Lung (tissue), 11 donors: ENCODE measurements at regions not wholly inside any gene's neighbourhood (a gene's known extent, or its start where the extent isn't known, plus 50 kb on each side); places are given as distances from the start of the nearest gene placed in this dataset.

Experiments used
- ATAC-seq: fragments of 200-7000 bp; cut with Tn5 transposase; one replicate; pipeline ENCODE4 v1.9.1; 2020; ENCODE audit warnings: moderate number of reproducible peaks; ENCODE audit not compliant: insufficient read depth, low FRiP score
- DNase-seq, 3 donors: peaks; one replicate each; pipeline ENCODE4 v3.0.0-alpha.2; 2013 to 2017
- H3K27ac ChIP-seq, 2 donors: one replicate each; pipeline ENCODE4 v1.5.1; 2013; ENCODE audit warnings: mild to moderate bottlenecking in 2 of 2, moderate library complexity in 2 of 2, control low read depth in 1 of 2, inconsistent platforms in 1 of 2, low read depth in 1 of 2, low read length in 1 of 2
- H3K27me3 ChIP-seq, 3 donors: one replicate each; pipeline ENCODE4 v1.5.1; 2013; ENCODE audit warnings: low read length in 2 of 3; ENCODE audit not compliant: control insufficient read depth in 3 of 3, insufficient read depth in 3 of 3
- H3K36me3 ChIP-seq, 4 donors: one replicate each; pipeline ENCODE4 v1.5.1; 2013; ENCODE audit warnings: low read length in 4 of 4, mild to moderate bottlenecking in 1 of 4, moderate library complexity in 1 of 4; ENCODE audit not compliant: control insufficient read depth in 4 of 4, insufficient read depth in 4 of 4
- H3K4me1 ChIP-seq, 5 donors: one replicate each; pipeline ENCODE4 v1.5.1; 2013; ENCODE audit warnings: low read length in 5 of 5, mild to moderate bottlenecking in 2 of 5, moderate library complexity in 1 of 5; ENCODE audit not compliant: control insufficient read depth in 5 of 5, insufficient read depth in 5 of 5
- H3K4me3 ChIP-seq: one replicate; pipeline ENCODE4 v1.5.1; 2013; ENCODE audit warnings: mild to moderate bottlenecking, control low read depth, moderate library complexity
- H3K9ac ChIP-seq, 2 donors: one replicate each; pipeline ENCODE4 v1.5.1; 2013; ENCODE audit warnings: low read length in 2 of 2, control low read depth in 1 of 2; ENCODE audit not compliant: insufficient read depth in 1 of 2
- H3K9me3 ChIP-seq, 4 donors: one replicate each; pipeline ENCODE4 v1.5.1; 2013; ENCODE audit warnings: low read length in 3 of 4, mild to moderate bottlenecking in 1 of 4, moderate library complexity in 1 of 4; ENCODE audit not compliant: control insufficient read depth in 4 of 4, insufficient read depth in 3 of 4
- CTCF ChIP-seq: IDR thresholded peaks from 2 replicates; pipeline ENCODE4 v1.5.1; 2012; ENCODE audit warnings: mild to moderate bottlenecking; ENCODE audit errors: control extremely low read depth, extremely low read depth
- WGBS, 2 donors: extraction: QIAGEN DNeasy Blood & Tissue Kit; methylation state at CpG; one replicate each; pipeline ENCODE4 v1.1.7; 2013; 5-methylcytosine and 5-hydroxymethylcytosine counted together
- donor health status: control.
- donor health status: control.
- donor health status: Bipolar disorder and iron deficiency.
- donor health status: healthy.
- donor health status: DM: yes; HTN: yes; CAD: no.

GRCh38 chr4:26039639-26040359 lies 125.8 kb downstream of the SMIM20 start:
- no peaks in the 10 kb centered on the region for H3K27me3 ChIP-seq
- TF ChIP-seq CTCF = no peak
- H3K4me3 ChIP-seq = no peak overlapping the region
- peak in 2 of 3 donors; percentile 68 to 69 for DNase-seq
- whole genome bisulfite sequencing, 2 donors = 62 to 76% methylated on average over 9 of the region's 9 CpGs
- H3K36me3 ChIP-seq = no peaks in the 10 kb centered on the region
- H3K9ac ChIP-seq = no peak overlapping the region
- ATAC-seq = no peak
- H3K27ac ChIP-seq = no peak overlapping the region
- H3K4me1 ChIP-seq = peaks cover 0 to 12% (median 2%) of the 10 kb centered on the region in 5 donors
- H3K9me3 ChIP-seq = no peaks in the 10 kb centered on the region

- H3K36me3 ChIP-seq = no peaks in the 10 kb centered on the region
- peaks cover 0 to 25% (median 0%) of the 10 kb centered on the region in 5 donors for H3K4me1 ChIP-seq
- DNase-seq (no peak), ATAC-seq (no peak)
- H3K27me3 ChIP-seq = no peaks in the 10 kb centered on the region
- peaks cover 0 to 2% (median 0%) of the 10 kb centered on the region in 4 donors for H3K9me3 ChIP-seq
- H3K27ac ChIP-seq = no peak overlapping the region
- WGBS, 2 donors = 70 to 84% methylated on average over 2 of the region's 2 CpGs
- no peak overlapping the region for H3K4me3 ChIP-seq
- no peak for TF ChIP-seq CTCF
- no peak overlapping the region for H3K9ac ChIP-seq
Observed at GRCh38 chr4:26044524-26044923, 130.5 kb downstream of the SMIM20 start.

GRCh38 chr4:26044983-26045382 lies 131.0 kb downstream of the SMIM20 start:
- Histone ChIP-seq H3K27me3 (no peaks in the 10 kb centered on the region), H3K4me3 (no peak overlapping the region), H3K27ac (no peak overlapping the region), H3K9ac (no peak overlapping the region), H3K9me3 (peaks cover 0 to 2% (median 0%) of the 10 kb centered on the region in 4 donors), H3K36me3 (no peaks in the 10 kb centered on the region), H3K4me1 (peaks cover 0 to 23% (median 0%) of the 10 kb centered on the region in 5 donors)
- 95 to 98% methylated on average over 4 of the region's 4 CpGs for WGBS, 2 donors
- no peak for ATAC-seq
- no peak for TF ChIP-seq CTCF
- DNase-seq = no peak
